LNCAP (cell line): ENCODE measurements at regions not wholly inside any gene's neighbourhood (a gene's known extent, or its start where the extent isn't known, plus 50 kb on each side); places are given as distances from the start of the nearest gene placed in this dataset.

ENCODE experiments used
- CTCF ChIP-seq: fragments of 450-650 bp; IDR thresholded peaks from 2 replicates; pipeline ENCODE4 v1.5.1; 2017; ENCODE audit warnings: mild to moderate bottlenecking

GRCh38 chr4:79497001-79497400 is 89.0 kb upstream of the GK2 start:
- TF ChIP-seq CTCF: no peak

- no peak for TF ChIP-seq CTCF
These were observed 87.4 kb upstream of the GK2 start for GRCh38 chr4:79495447-79495846.

- TF ChIP-seq CTCF: no peak
These were observed 84.1 kb upstream of the GK2 start for GRCh38 chr4:79492148-79492547.

- TF ChIP-seq CTCF: no peak
These were observed 81.5 kb upstream of the GK2 start for GRCh38 chr4:79489506-79489905.

GRCh38 chr4:79476196-79476595 is 68.2 kb upstream of the GK2 start:
- TF ChIP-seq CTCF: no peak

- no peak for TF ChIP-seq CTCF
These were observed 65.4 kb upstream of the GK2 start for GRCh38 chr4:79473439-79473724.

- no peak for TF ChIP-seq CTCF
These were observed 64.8 kb upstream of the GK2 start for GRCh38 chr4:79472693-79473438.

GRCh38 chr4:79472036-79472435 is 64.0 kb upstream of the GK2 start:
- no peak for TF ChIP-seq CTCF
